ENCODE measurements at regions not wholly inside any gene's neighbourhood (a gene's known extent, or its start where the extent isn't known, plus 50 kb on each side); places are given as distances from the start of the nearest gene placed in this dataset.
"Not testable (repeated sequence)": the region's sequence is repeated elsewhere in the genome, so short reads cannot be mapped to it uniquely, and the experiment has no call there.

- no peak overlapping the region for H3K4me3 ChIP-seq (ENCODE audit: low read depth, low read length)
- DNase-seq (ENCODE audit: low read depth) = no peak
Measured at GRCh38 chr3:18529631-18530030, 104.5 kb upstream of the SATB1 start.

GRCh38 chr3:18527691-18528090 lies 102.6 kb upstream of the SATB1 start:
- no peak for TF ChIP-seq CTCF (conservative IDR thresholded peaks at IDR 0.05; ENCODE audit: low read depth, low read length)
- no peak for DNase-seq (ENCODE audit: low read depth)
- H3K4me3 ChIP-seq (ENCODE audit: low read depth, low read length) = no peak overlapping the region

More at GRCh38 chr3:18529631-18530030, 104.5 kb upstream of the SATB1 start:
- no peak for TF ChIP-seq CTCF (conservative IDR thresholded peaks at IDR 0.05; ENCODE audit: low read depth, low read length)

GRCh38 chr3:18526667-18527066 lies 101.5 kb upstream of the SATB1 start:
- TF ChIP-seq CTCF (conservative IDR thresholded peaks at IDR 0.05; ENCODE audit: low read depth, low read length) = no peak
- H3K4me3 ChIP-seq (ENCODE audit: low read depth, low read length) = no peak overlapping the region
- no peak for DNase-seq (ENCODE audit: low read depth)

GRCh38 chr3:18516170-18516569 lies 91.0 kb upstream of the SATB1 start:
- DNase-seq (ENCODE audit: low read depth); H3K4me3 ChIP-seq (ENCODE audit: low read depth, low read length): not testable (repeated sequence)

GRCh38 chr3:18513091-18513490 lies 88.0 kb upstream of the SATB1 start:
- DNase-seq (ENCODE audit: low read depth) = no peak
- no peak for TF ChIP-seq CTCF (conservative IDR thresholded peaks at IDR 0.05; ENCODE audit: low read depth, low read length)
- no peak overlapping the region for H3K4me3 ChIP-seq (ENCODE audit: low read depth, low read length)

- DNase-seq (ENCODE audit: low read depth) = no peak
- no peak overlapping the region for H3K4me3 ChIP-seq (ENCODE audit: low read depth, low read length)
- no peak for TF ChIP-seq CTCF (conservative IDR thresholded peaks at IDR 0.05; ENCODE audit: low read depth, low read length)
Measured at GRCh38 chr3:18512007-18512406, 86.9 kb upstream of the SATB1 start.

GRCh38 chr3:18510947-18511346 lies 85.8 kb upstream of the SATB1 start:
- H3K4me3 ChIP-seq (ENCODE audit: low read depth, low read length) = no peak overlapping the region
- DNase-seq (ENCODE audit: low read depth) = no peak
- TF ChIP-seq CTCF (conservative IDR thresholded peaks at IDR 0.05; ENCODE audit: low read depth, low read length) = no peak

- no peak for TF ChIP-seq CTCF (conservative IDR thresholded peaks at IDR 0.05; ENCODE audit: low read depth, low read length)
- no peak overlapping the region for H3K4me3 ChIP-seq (ENCODE audit: low read depth, low read length)
- no peak for DNase-seq (ENCODE audit: low read depth)
Measured at GRCh38 chr3:18507333-18507732, 82.2 kb upstream of the SATB1 start.

All from choroid plexus epithelial cell (primary cell).